ENCODE measurements at regions not wholly inside any gene's neighbourhood (a gene's known extent, or its start where the extent isn't known, plus 50 kb on each side); places are given as distances from the start of the nearest gene placed in this dataset.

GRCh38 chr2:208671886-208672680 lies 265.5 kb downstream of the PTH2R start:
- no peak overlapping the region for H2AK5ac ChIP-seq (ENCODE audit: low read depth, low read length)
- TF ChIP-seq ZNF274 (IDR thresholded peaks at IDR 0.05; ENCODE audit: borderline replicate concordance, extremely low read depth, low read length) (no peak), USF2 (IDR thresholded peaks at IDR 0.05; ENCODE audit: low read length) (no peak), KDM1A (IDR thresholded peaks at IDR 0.05; ENCODE audit: borderline replicate concordance, low read length) (no peak), EP300 (IDR thresholded peaks at IDR 0.05; ENCODE audit: borderline replicate concordance in 1 of 2, low read depth in 2 of 2, low read length in 2 of 2) (no peak), SIX5 (IDR thresholded peaks at IDR 0.05; ENCODE audit: low read depth, low read length) (no peak), CHD1 (IDR thresholded peaks at IDR 0.05; ENCODE audit: low read depth, low read length) (no peak), GTF2F1 (IDR thresholded peaks at IDR 0.05; ENCODE audit: borderline replicate concordance, low read depth, low read length) (no peak), SP4 (IDR thresholded peaks at IDR 0.05; ENCODE audit: low read length) (no peak), BACH1 (IDR thresholded peaks at IDR 0.05; ENCODE audit: low read length) (no peak), KDM5A (IDR thresholded peaks at IDR 0.05; ENCODE audit: low read length) (no peak), MAX (IDR thresholded peaks at IDR 0.05) (no peak), TAF1 (IDR thresholded peaks at IDR 0.05; ENCODE audit: low read depth, low read length) (no peak)
- H4K20me1 ChIP-seq (replicated peaks in 1 of 2; ENCODE audit: control insufficient read depth in 1 of 2, insufficient read depth in 2 of 2, low read length in 2 of 2) = no peaks in the 10 kb centered on the region
- no peak overlapping the region for H2BK20ac ChIP-seq (ENCODE audit: low read length)
- POLR2A ChIA-PET (ENCODE audit: partially characterized antibody) = no interaction called here
- H3K4ac ChIP-seq (replicated peaks; ENCODE audit: insufficient read length, low read depth, low read length) = no peak overlapping the region
- H2AFZ ChIP-seq (ENCODE audit: low read length) = no peak overlapping the region
- no peak for DNase-seq (ENCODE audit: low read depth in 1 of 2, low spot score in 2 of 2)
- H3K79me2 ChIP-seq (ENCODE audit: control insufficient read depth in 1 of 2, insufficient read depth in 2 of 2, low read length in 2 of 2) = no peaks in the 10 kb centered on the region
- H3K4me1 ChIP-seq (replicated peaks in 1 of 4; ENCODE audit: control insufficient read depth in 3 of 4, insufficient read depth in 4 of 4, low read length in 3 of 4) = peaks cover 0 to 5% (median 0%) of the 10 kb centered on the region in 4 experiments; a peak in 3 of 7 replicates
- no peak overlapping the region for H3K4me3 ChIP-seq (ENCODE audit: extremely low read depth in 1 of 4, insufficient read depth in 2 of 4, low read depth in 3 of 4, low read length in 4 of 4)
- H3K14ac ChIP-seq (ENCODE audit: insufficient read length) = no peak overlapping the region
- H4K5ac ChIP-seq (ENCODE audit: insufficient read length, low read depth, low read length) = no peak overlapping the region
- no peak overlapping the region for H3K4me2 ChIP-seq (ENCODE audit: insufficient read depth in 1 of 2, low read depth in 2 of 2, low read length in 2 of 2)
- H4K91ac ChIP-seq (replicated peaks; ENCODE audit: insufficient read length, low read length) = no peak overlapping the region
- no peaks in the 10 kb centered on the region for H3K9me3 ChIP-seq (ENCODE audit: insufficient read depth in 2 of 2, low read depth in 1 of 2, low read length in 1 of 2)
- H3K9ac ChIP-seq (replicated peaks in 1 of 4; ENCODE audit: extremely low read depth in 1 of 4, low read depth in 3 of 4, low read length in 3 of 4) = no peak overlapping the region
- H3K36me3 ChIP-seq (ENCODE audit: control insufficient read depth in 2 of 4, insufficient read depth in 4 of 4, low read length in 3 of 4) = no peaks in the 10 kb centered on the region
- 73% methylated on average over 4 of the region's 4 CpGs; no CpG with 5 or more reads in 1 of the 2 experiments for WGBS, 2 experiments (ENCODE audit: extremely low coverage in 1 of 2, insufficient coverage in 1 of 2, insufficient read length in 1 of 2, insufficient replicate concordance in 2 of 2, low coverage in 1 of 2, low lambda C conversion rate in 2 of 2, missing lambda C conversion rate in 1 of 2)
- no peak overlapping the region for H3K18ac ChIP-seq (ENCODE audit: extremely low read depth, low read length)
- H2BK120ac ChIP-seq (replicated peaks; ENCODE audit: low read depth, low read length) = no peak overlapping the region
- H4K8ac ChIP-seq (ENCODE audit: extremely low read depth, insufficient read depth, low read length) = no peak overlapping the region
- CTCF ChIA-PET (ENCODE audit: partially characterized antibody) = interaction anchor here (0.7 to 2.1 kb wide), 4 partner anchors 13 to 19 kb away, joined by 3 to 6 read pairs (median 4); no protein-coding TSS in a partner anchor
- no peaks in the 10 kb centered on the region for H3K27me3 ChIP-seq (replicated peaks in 1 of 4; ENCODE audit: control insufficient read depth in 3 of 4, extremely low read depth in 1 of 4, insufficient read depth in 3 of 4, low read length in 3 of 4)
- FAIRE-seq = no peak
- H2BK5ac ChIP-seq (ENCODE audit: low read depth, low read length) = no peak overlapping the region
- no peak overlapping the region for H2BK12ac ChIP-seq (ENCODE audit: low read depth, low read length)
- no peak overlapping the region for H3K27ac ChIP-seq (ENCODE audit: low read depth, low read length)
- no peak overlapping the region for H3K23ac ChIP-seq (ENCODE audit: insufficient read length)
- H3K23me2 ChIP-seq (ENCODE audit: low read depth, low read length) = no peaks in the 10 kb centered on the region
- H3K79me1 ChIP-seq (ENCODE audit: low read depth, low read length) = no peaks in the 10 kb centered on the region
- H3K56ac ChIP-seq (replicated peaks; ENCODE audit: insufficient read length, low read depth, low read length) = no peak overlapping the region
- H2BK15ac ChIP-seq (ENCODE audit: low read length) = no peak overlapping the region
